ENCODE measurements at regions not wholly inside any gene's neighbourhood (a gene's known extent, or its start where the extent isn't known, plus 50 kb on each side); places are given as distances from the start of the nearest gene placed in this dataset.

DNA sequence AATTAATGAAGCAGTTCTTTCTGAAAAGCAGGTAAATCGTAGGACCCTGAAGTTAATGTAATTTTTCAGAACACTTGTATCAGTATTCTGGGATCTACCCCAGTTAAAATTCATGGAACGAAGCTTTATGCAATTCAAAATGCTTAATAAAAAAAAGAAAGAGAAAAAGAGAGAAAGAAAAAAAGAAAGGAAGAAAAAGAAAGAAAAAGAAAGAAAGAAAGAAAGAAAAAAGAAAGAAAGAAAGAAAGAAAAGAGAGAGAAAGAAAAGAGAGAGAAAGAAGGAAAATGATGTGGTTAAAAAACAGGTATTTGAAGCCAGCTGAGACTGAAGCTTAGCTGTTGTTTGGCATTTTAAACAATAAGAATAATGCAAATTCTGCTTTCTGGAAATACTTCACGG is 427.4 kb upstream of the AKR1E2 start:
- no peaks in the 10 kb centered on the region for H3K9me3 Mint-ChIP-seq
- Histone ChIP-seq H2BK5ac (ENCODE audit: insufficient read length, low read length) (no peak overlapping the region), H3K79me1 (ENCODE audit: insufficient read depth, low read depth, low read length, poor library complexity, severe bottlenecking) (no peaks in the 10 kb centered on the region), H3K79me2 (ENCODE audit: insufficient read depth, low read length) (no peaks in the 10 kb centered on the region), H2BK15ac (ENCODE audit: low read depth, low read length) (no peak overlapping the region), H3K56ac (ENCODE audit: insufficient read length, low read depth, low read length) (no peak overlapping the region), H2BK20ac (ENCODE audit: low read depth, low read length, poor library complexity, severe bottlenecking) (no peak overlapping the region), H4K91ac (ENCODE audit: insufficient read length, low read depth, low read length) (no peak overlapping the region), H3K14ac (ENCODE audit: insufficient read depth, low read length) (no peak overlapping the region), H2AK5ac (ENCODE audit: insufficient read length, low read length) (no peak overlapping the region), H4K20me1 (ENCODE audit: control insufficient read depth, insufficient read depth, insufficient read length) (no peaks in the 10 kb centered on the region), H4K5ac (ENCODE audit: insufficient read length, low read depth, low read length) (no peak overlapping the region), H2BK12ac (ENCODE audit: insufficient read length, low read depth, low read length) (no peak overlapping the region), H3K23me2 (ENCODE audit: insufficient read length, low read depth, low read length, poor library complexity, severe bottlenecking) (no peaks in the 10 kb centered on the region), H3K4ac (ENCODE audit: low read depth, low read length) (no peak overlapping the region), H3K27me3 (ENCODE audit: insufficient read depth, low read length) (no peaks in the 10 kb centered on the region), H2AFZ (ENCODE audit: low read length) (no peak overlapping the region), H3K4me1 (ENCODE audit: insufficient read depth, low read length) (no peaks in the 10 kb centered on the region), H3K9ac (ENCODE audit: extremely low read depth, insufficient read length, low read length) (no peak overlapping the region), H3K27ac (ENCODE audit: insufficient read length, low read depth, low read length) (no peak overlapping the region), H3K4me2 (ENCODE audit: insufficient read depth, insufficient read length, low read length) (no peak overlapping the region), H3K9me3 (ENCODE audit: control insufficient read depth, low read depth, low read length) (no peaks in the 10 kb centered on the region), H3T11ph (ENCODE audit: low read length) (no peak overlapping the region), H3K18ac (ENCODE audit: insufficient read length, low read depth, low read length) (no peak overlapping the region), H4K8ac (replicated peaks; ENCODE audit: insufficient read length, low read depth, low read length) (no peak overlapping the region), H2BK120ac (ENCODE audit: low read depth, low read length, poor library complexity, severe bottlenecking) (no peak overlapping the region), H3K23ac (ENCODE audit: insufficient read length, low read depth, low read length) (no peak overlapping the region)
- H3K27ac Mint-ChIP-seq, result no peak overlapping the region
- H3K4me1 Mint-ChIP-seq, result no peaks in the 10 kb centered on the region
- no CpG with 5 or more reads among the region's 3 CpGs for WGBS (ENCODE audit: extremely low coverage, insufficient read length, low lambda C conversion rate)
- no peak for DNase-seq
- no peaks in the 10 kb centered on the region for H3K36me3 Mint-ChIP-seq (ENCODE audit: insufficient read depth in 1 of 3, low read depth in 3 of 3)
- no peaks in the 10 kb centered on the region for H3K27me3 Mint-ChIP-seq (ENCODE audit: low read depth)
- no peak overlapping the region for H3K4me3 Mint-ChIP-seq
- TF ChIP-seq, protein P1, sequence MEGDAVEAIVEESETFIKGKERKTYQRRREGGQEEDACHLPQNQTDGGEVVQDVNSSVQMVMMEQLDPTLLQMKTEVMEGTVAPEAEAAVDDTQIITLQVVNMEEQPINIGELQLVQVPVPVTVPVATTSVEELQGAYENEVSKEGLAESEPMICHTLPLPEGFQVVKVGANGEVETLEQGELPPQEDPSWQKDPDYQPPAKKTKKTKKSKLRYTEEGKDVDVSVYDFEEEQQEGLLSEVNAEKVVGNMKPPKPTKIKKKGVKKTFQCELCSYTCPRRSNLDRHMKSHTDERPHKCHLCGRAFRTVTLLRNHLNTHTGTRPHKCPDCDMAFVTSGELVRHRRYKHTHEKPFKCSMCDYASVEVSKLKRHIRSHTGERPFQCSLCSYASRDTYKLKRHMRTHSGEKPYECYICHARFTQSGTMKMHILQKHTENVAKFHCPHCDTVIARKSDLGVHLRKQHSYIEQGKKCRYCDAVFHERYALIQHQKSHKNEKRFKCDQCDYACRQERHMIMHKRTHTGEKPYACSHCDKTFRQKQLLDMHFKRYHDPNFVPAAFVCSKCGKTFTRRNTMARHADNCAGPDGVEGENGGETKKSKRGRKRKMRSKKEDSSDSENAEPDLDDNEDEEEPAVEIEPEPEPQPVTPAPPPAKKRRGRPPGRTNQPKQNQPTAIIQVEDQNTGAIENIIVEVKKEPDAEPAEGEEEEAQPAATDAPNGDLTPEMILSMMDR (conservative IDR thresholded peaks at IDR 0.05), result no peak
